Spleen (tissue), 7 donors: ENCODE measurements at regions not wholly inside any gene's neighbourhood (a gene's known extent, or its start where the extent isn't known, plus 50 kb on each side); places are given as distances from the start of the nearest gene placed in this dataset.

Experiments used
- POLR2A ChIP-seq, 3 donors: fragments of 450-650 bp; IDR thresholded peaks; one replicate each; pipeline ENCODE4 v1.5.1; 2017; ENCODE audit warnings: antibody characterized with exemption in 3 of 3, mild to moderate bottlenecking in 1 of 3
- POLR2AphosphoS5 ChIP-seq, 3 donors: sonication (generic); formaldehyde crosslinking; IDR thresholded peaks; one replicate each; pipeline ENCODE4 v1.5.1; 2017; ENCODE audit warnings: antibody characterized with exemption in 3 of 3
- TF ChIP-seq, protein P1 (sequence below), 11 experiments: fragments of 200-600 bp in 7 of 11; fragments of 450-650 bp in 4 of 11; sonication (generic) in 4 of 11; IDR thresholded peaks in 8 of 11; conservative IDR thresholded peaks in 3 of 11; 1 replicate in 7 of 11; 2 replicates in 4 of 11; pipeline versions ENCODE4 v1.4.0 to v1.8.0; 2016 to 2021; ENCODE audit warnings: antibody characterized with exemption in 11 of 11, inconsistent platforms in 4 of 11, mild to moderate bottlenecking in 1 of 11
- donor health status: DM: no; HTN: no; CAD: no; lungs with moderate emphysema.
- donor health status: DM: no; HTN: no; CAD: no.
- donor health status: DM: no; HTN: no; CAD: no.

- TF ChIP-seq, protein P1, sequence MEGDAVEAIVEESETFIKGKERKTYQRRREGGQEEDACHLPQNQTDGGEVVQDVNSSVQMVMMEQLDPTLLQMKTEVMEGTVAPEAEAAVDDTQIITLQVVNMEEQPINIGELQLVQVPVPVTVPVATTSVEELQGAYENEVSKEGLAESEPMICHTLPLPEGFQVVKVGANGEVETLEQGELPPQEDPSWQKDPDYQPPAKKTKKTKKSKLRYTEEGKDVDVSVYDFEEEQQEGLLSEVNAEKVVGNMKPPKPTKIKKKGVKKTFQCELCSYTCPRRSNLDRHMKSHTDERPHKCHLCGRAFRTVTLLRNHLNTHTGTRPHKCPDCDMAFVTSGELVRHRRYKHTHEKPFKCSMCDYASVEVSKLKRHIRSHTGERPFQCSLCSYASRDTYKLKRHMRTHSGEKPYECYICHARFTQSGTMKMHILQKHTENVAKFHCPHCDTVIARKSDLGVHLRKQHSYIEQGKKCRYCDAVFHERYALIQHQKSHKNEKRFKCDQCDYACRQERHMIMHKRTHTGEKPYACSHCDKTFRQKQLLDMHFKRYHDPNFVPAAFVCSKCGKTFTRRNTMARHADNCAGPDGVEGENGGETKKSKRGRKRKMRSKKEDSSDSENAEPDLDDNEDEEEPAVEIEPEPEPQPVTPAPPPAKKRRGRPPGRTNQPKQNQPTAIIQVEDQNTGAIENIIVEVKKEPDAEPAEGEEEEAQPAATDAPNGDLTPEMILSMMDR (IDR thresholded peaks at IDR 0.05 in 8 of 11, conservative IDR thresholded peaks at IDR 0.05 in 3 of 11): no peak
- TF ChIP-seq POLR2A (IDR thresholded peaks at IDR 0.05) (no peak), POLR2AphosphoS5 (IDR thresholded peaks at IDR 0.05) (no peak)
Measured at GRCh38 chr10:3645406-3645805, 139.6 kb downstream of the KLF6 start.
